T-helper 1 cell (primary cell): ENCODE measurements at regions not wholly inside any gene's neighbourhood (a gene's known extent, or its start where the extent isn't known, plus 50 kb on each side); places are given as distances from the start of the nearest gene placed in this dataset.

Experiments
- DNase-seq, 5 donors: peaks; one replicate each; pipeline ENCODE4 v3.0.0-alpha.2; 2012 to 2020

GRCh38 chr1:79431340-79431739 is 424.8 kb upstream of the ADGRL4 start:
- no peak for DNase-seq

GRCh38 chr1:79430437-79430836 is 423.9 kb upstream of the ADGRL4 start:
- no peak for DNase-seq

GRCh38 chr1:79422726-79423125 is 416.2 kb upstream of the ADGRL4 start:
- DNase-seq, result no peak

GRCh38 chr1:79398501-79398900 is 392.0 kb upstream of the ADGRL4 start:
- no peak for DNase-seq

GRCh38 chr1:79396901-79397300 is 390.4 kb upstream of the ADGRL4 start:
- DNase-seq, result no peak

- DNase-seq, result no peak
Measured at GRCh38 chr1:79388694-79389361, 382.3 kb upstream of the ADGRL4 start.

- no peak for DNase-seq
Measured at GRCh38 chr1:79386730-79387129, 380.2 kb upstream of the ADGRL4 start.

GRCh38 chr1:79380078-79380477 is 373.5 kb upstream of the ADGRL4 start:
- no peak for DNase-seq

GRCh38 chr1:79376106-79376505 is 369.6 kb upstream of the ADGRL4 start:
- DNase-seq, result no peak

- no peak for DNase-seq
Measured at GRCh38 chr1:79375352-79375751, 368.8 kb upstream of the ADGRL4 start.

GRCh38 chr1:79374397-79374796 is 367.9 kb upstream of the ADGRL4 start:
- no peak for DNase-seq

- DNase-seq, result no peak
Measured at GRCh38 chr1:79373481-79374125, 367.1 kb upstream of the ADGRL4 start.

GRCh38 chr1:79371802-79372201 is 365.3 kb upstream of the ADGRL4 start:
- DNase-seq, result no peak

GRCh38 chr1:79369091-79369490 is 362.6 kb upstream of the ADGRL4 start:
- no peak for DNase-seq

GRCh38 chr1:79364896-79365295 is 358.4 kb upstream of the ADGRL4 start:
- DNase-seq, result no peak

GRCh38 chr1:79363430-79363829 is 356.9 kb upstream of the ADGRL4 start:
- no peak for DNase-seq

GRCh38 chr1:79362470-79362869 is 355.9 kb upstream of the ADGRL4 start:
- no peak for DNase-seq

GRCh38 chr1:79355090-79355489 is 348.6 kb upstream of the ADGRL4 start:
- no peak for DNase-seq

GRCh38 chr1:79353224-79353623 is 346.7 kb upstream of the ADGRL4 start:
- no peak for DNase-seq

- DNase-seq, result no peak
Measured at GRCh38 chr1:79326875-79327274, 320.3 kb upstream of the ADGRL4 start.

GRCh38 chr1:79325705-79326104 is 319.2 kb upstream of the ADGRL4 start:
- no peak for DNase-seq

GRCh38 chr1:79325126-79325525 is 318.6 kb upstream of the ADGRL4 start:
- no peak for DNase-seq

GRCh38 chr1:79323239-79324025 is 316.9 kb upstream of the ADGRL4 start:
- no peak for DNase-seq

GRCh38 chr1:79322511-79323027 is 316.0 kb upstream of the ADGRL4 start:
- no peak for DNase-seq
